CD4-positive, alpha-beta T cell treated with Interleukin-21 for 1 hour (primary cell): ENCODE measurements at regions not wholly inside any gene's neighbourhood (a gene's known extent, or its start where the extent isn't known, plus 50 kb on each side); places are given as distances from the start of the nearest gene placed in this dataset.
A peak's percentile ranks its signal among the peaks of the same experiment; 100 is the strongest.
"Not testable (repeated sequence)": the region's sequence is repeated elsewhere in the genome, so short reads cannot be mapped to it uniquely, and the experiment has no call there.

ENCODE experiments used
- DNase-seq: peaks from one replicate; pipeline ENCODE4 v3.0.0-alpha.2; 2020

DNA sequence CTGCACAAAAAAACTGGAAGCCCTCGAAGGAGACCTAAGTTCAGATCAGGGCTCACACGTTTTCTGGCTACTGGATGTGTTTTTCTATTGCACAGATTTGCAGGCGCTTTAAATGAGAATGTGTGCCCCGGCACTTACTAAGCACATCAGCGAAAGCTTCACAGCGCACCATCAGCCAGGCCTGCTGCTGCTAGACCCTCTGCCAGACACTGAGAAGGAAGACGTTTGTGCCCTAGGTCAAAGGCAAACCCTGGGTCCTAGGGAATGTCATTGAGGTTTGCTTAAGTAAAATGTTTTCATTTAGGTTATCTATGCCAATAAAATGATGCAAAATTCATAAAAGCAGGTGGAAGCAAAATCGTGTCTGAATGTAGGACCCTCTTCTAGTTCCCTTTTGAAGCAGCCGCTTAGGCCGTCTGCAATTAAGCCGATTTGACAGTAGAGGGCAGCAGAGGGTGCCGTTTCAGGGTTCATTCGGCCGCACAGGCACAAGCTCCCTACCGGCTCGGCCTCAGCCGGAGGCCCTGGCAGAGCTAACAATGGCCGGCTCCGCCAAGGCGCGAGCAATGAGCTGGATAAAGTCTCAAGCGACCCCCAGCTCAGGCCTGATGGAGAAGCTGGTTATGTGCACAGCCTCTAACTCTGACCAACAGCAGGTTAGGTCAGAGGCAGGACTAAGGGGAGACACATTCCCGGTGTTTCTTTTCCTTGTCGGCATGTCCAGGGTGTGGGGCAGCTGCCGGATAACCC is 107.2 kb upstream of the FOXA2 start:
- peak; percentile 34 for DNase-seq

DNA sequence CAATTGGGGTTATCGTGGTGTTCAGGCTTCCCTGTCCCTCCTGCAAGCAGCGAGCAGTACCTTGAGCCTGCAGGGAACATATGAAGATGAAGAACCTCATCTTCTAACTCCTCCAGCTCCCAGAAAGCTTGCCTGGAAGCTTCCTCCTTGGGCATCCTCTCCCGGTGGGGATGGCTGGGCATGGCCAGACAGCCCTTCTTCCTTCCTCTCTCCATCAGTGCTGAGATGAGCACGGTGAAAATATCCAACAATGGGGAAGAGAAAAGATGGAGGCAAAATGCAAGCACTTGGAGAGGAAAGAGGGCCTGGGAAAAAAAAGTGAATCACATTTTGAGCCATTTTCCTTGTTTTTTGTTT is 107.7 kb upstream of the FOXA2 start:
- no peak for DNase-seq

DNA sequence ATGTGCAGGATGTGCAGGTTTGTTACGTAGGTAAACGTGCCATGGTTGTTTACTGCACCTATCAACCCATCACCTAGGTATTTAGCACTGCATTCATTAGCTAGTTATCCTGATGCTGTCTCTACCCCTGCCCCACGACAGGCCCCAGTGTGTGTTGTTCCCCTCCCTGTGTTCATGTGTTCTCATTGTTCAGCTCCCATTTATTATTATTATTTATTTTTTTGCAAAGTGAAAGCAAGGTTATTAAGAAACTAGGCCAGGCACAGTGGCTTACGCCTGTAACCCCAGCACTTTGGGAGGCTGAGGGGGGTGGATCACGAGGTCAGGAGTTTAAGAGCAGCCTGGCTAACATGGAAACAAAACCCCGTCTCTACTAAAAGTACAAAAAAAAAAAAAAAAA is 108.2 kb upstream of the FOXA2 start:
- DNase-seq: not testable (repeated sequence)

GRCh38 chr20:22696759-22697158 is 112.4 kb upstream of the FOXA2 start:
- no peak for DNase-seq

DNA sequence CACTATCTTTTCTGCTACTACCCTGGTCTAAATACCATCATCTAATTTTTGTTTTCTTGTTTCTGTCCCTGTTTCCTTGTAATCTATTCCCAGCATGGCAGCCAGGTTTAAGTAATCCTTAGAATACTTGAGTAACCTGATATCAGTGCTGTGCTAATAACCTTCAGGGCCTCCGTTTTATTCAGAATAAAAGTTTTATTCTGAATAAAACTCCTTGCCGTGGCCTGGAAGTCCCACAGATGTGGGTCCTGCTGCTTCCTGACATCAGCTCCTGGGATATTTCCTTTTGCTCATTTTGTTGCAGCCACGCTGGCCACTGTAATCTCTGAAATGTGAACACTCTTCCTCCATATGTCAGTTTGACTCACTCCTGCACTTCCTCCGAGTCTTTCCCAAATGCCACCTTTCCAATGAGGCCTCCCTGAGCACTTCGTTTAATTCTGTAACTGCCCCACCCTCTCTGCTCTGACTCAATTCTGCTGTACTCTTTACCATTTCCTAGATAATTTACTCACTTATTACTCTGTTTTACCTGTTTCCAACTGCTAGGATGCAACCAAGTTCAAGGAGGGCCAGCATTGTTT is 114.0 kb upstream of the FOXA2 start:
- no peak for DNase-seq

DNA sequence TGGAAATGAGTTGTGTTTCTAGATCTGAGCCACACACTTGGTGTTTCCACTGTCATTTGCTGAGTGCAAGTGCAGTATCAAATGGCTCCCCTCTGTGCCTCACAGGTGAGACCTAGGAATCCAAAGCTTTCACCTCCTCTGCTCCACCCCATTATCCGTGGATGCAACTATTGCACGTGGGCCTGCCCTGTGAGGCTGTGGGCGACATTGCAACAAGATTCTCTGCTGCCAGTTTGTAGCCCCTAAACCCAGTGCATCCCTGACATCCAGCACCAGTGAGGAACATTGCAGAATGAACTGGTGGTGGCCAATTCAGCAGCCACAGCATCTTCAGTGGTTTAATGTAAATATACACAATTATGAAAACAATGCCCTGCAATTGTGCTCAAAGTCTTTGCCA is 115.0 kb upstream of the FOXA2 start:
- DNase-seq: no peak

GRCh38 chr20:22700367-22700766 is 116.0 kb upstream of the FOXA2 start:
- DNase-seq: no peak

GRCh38 chr20:22701679-22702308 is 117.4 kb upstream of the FOXA2 start:
- no peak for DNase-seq

DNA sequence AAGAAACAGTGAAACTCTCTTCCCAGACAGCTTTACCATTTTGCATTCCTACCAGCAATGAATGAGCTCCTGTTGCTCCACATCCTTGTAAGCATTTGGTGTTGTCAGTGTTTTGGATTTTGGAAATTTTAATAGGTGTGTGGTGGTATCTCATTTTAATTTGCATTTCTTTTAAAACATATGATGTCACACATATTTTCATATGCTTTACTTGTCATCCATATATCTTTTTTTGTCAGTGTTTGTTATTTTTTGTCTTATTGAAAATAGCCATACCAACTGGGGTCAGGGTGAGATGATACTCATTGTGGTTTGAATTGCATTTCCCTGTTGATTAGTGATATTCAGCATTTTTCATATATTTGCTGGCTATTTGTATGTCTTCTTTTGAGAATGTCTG is 119.5 kb upstream of the FOXA2 start:
- DNase-seq: no peak

DNA sequence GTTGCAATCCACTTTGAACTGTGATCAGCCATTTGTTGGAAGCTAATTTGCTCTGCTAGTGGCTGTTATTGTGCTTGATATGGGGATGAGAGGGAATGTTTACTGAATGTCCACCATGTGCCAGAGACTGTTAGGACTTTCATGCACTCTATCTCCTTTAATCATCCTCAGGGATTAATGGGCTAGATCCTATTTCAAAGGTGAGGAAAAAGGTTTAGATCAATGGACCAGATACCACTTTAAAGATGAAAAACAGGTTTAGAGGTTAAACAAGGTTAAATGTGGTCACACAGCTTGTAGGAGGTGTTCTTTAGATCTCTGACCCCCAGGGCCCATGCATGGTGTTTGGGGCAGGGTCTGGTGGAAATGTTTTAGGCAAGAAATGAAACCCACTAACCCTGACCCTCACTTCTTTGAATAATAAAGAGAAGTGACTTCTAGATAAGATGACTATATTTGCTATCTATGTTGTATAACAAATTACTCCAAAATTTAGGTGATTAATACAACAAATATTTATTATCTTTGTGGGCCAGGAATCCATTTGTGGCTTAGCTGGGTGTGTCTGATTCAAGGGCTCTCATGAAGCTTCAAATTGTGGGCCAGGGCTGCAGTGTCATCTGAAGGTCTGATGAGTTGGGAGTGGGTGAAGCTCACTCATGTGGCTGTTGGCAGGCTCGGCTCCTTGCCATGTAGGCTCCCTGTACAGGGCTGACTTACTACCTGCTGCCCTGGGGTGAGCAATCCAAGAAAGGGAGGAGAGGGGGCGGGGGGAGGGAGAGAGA is 127.8 kb upstream of the FOXA2 start:
- DNase-seq: no peak

DNA sequence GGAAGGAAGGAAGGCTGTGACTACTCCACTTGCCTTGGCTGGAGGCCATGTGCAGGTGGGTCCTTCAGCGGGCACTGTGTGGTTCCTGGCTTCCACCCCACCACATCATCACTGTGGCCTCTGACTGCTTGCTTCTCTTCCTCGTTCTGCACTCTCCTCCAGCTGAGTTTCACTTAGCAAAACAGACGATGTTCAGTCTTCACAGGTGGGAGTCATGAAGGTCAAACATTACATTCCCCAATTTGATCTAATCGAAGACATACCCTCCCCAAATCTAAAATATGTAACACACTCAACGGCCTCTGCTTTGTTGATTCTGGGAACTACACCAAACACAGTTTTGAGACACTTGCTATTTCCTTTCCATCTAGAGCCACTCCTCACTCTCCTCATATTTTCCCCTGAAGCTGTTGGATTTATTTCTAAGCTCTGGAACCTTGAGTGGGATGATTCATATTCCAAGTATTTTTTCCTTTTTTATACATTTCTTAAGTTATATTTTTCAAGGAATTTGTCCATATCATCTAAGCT is 132.5 kb upstream of the FOXA2 start:
- no peak for DNase-seq

DNA sequence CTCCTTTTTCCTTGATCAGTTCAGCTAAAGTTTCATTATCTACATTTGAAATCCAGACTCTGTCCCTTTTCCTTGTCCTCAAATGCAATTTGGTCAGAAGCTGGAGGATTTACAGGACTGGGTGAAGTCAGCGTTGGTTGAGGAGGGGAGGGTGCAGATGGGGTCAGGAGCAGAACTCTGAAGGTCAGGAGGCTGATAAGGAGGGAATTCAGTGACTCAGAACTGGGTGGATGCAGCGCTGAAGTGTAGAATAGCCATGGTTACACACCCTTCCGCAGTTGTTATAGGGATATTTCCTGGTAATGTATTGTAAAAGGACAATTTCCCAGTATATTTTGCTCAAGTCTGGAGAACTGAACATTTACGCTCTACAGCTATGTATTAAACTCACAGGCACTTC is 133.1 kb upstream of the FOXA2 start:
- no peak for DNase-seq

GRCh38 chr20:22719167-22719591 is 134.8 kb upstream of the FOXA2 start:
- DNase-seq: no peak

DNA sequence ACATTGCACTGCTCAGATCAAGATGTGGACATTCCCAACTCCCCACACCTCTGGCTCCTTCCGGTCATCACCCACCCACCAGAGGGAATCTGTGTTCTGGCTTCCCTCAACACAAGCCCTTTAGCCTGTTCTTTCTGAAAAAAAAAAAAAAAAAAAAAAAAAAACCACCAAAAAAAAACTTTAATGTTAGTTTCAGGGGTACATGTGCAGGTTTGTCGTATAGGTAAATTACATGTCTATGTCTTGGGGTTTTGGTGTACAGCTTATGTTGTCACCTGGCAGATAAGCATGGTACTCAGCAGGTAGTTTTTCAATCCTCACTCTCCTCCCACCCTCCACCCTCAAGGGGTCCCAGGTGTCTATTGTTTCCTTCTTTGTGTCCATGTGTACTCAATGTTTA is 135.8 kb upstream of the FOXA2 start:
- no peak for DNase-seq

- no peak for DNase-seq
Measured at GRCh38 chr20:22722811-22723210, 138.4 kb upstream of the FOXA2 start.

GRCh38 chr20:22723659-22724058 is 139.3 kb upstream of the FOXA2 start:
- DNase-seq: no peak

- no peak for DNase-seq
Measured at GRCh38 chr20:22728146-22728745, 143.9 kb upstream of the FOXA2 start.

GRCh38 chr20:22729180-22729579 is 144.8 kb upstream of the FOXA2 start:
- no peak for DNase-seq

- DNase-seq: no peak
Measured at GRCh38 chr20:22729616-22730236, 145.4 kb upstream of the FOXA2 start.

GRCh38 chr20:22732751-22733150 is 148.4 kb upstream of the FOXA2 start:
- DNase-seq: no peak

GRCh38 chr20:22734946-22735647 is 150.7 kb upstream of the FOXA2 start:
- DNase-seq: not testable (repeated sequence)

- no peak for DNase-seq
Measured at GRCh38 chr20:22740829-22741228, 156.5 kb upstream of the FOXA2 start.
